GM12875 (cell line): ENCODE measurements at regions not wholly inside any gene's neighbourhood (a gene's known extent, or its start where the extent isn't known, plus 50 kb on each side); places are given as distances from the start of the nearest gene placed in this dataset.

Source experiments
- H3K4me3 ChIP-seq: one replicate; pipeline ENCODE4 v1.5.1; 2011; ENCODE audit warnings: low read depth, low read length, control low read depth
- CTCF ChIP-seq: IDR thresholded peaks from 2 replicates; pipeline ENCODE4 v1.5.1; 2011; ENCODE audit warnings: low read depth, mild to moderate bottlenecking, control low read depth, inconsistent platforms, low read length, moderate library complexity, borderline replicate concordance; ENCODE audit not compliant: insufficient read depth

- H3K4me3 ChIP-seq, result no peak overlapping the region
- no peak for TF ChIP-seq CTCF
Measured at GRCh38 chr20:20892328-20892727, 179.9 kb upstream of the RALGAPA2 start.

- no peak for TF ChIP-seq CTCF
- H3K4me3 ChIP-seq, result no peak overlapping the region
Measured at GRCh38 chr20:20890751-20891150, 178.3 kb upstream of the RALGAPA2 start.

GRCh38 chr20:20888936-20889335 is 176.5 kb upstream of the RALGAPA2 start:
- H3K4me3 ChIP-seq, result no peak overlapping the region
- TF ChIP-seq CTCF, result no peak

GRCh38 chr20:20888266-20888656 is 175.8 kb upstream of the RALGAPA2 start:
- TF ChIP-seq CTCF, result no peak
- no peak overlapping the region for H3K4me3 ChIP-seq

- TF ChIP-seq CTCF, result no peak
- H3K4me3 ChIP-seq, result no peak overlapping the region
Measured at GRCh38 chr20:20887593-20888265, 175.3 kb upstream of the RALGAPA2 start.

GRCh38 chr20:20881808-20882207 is 169.4 kb upstream of the RALGAPA2 start:
- TF ChIP-seq CTCF, result no peak
- no peak overlapping the region for H3K4me3 ChIP-seq

GRCh38 chr20:20877079-20877478 is 164.6 kb upstream of the RALGAPA2 start:
- no peak overlapping the region for H3K4me3 ChIP-seq
- no peak for TF ChIP-seq CTCF
